Kidney glomerular epithelial cell (primary cell): ENCODE measurements at regions not wholly inside any gene's neighbourhood (a gene's known extent, or its start where the extent isn't known, plus 50 kb on each side); places are given as distances from the start of the nearest gene placed in this dataset.

Experiments
- DNase-seq: peaks from one replicate; lab custom pipeline; 2025; lab: John Stamatoyannopoulos, UW

GRCh38 chrX:118167361-118167760, 50.8 kb upstream of the KLHL13 start:
- DNase-seq: no peak

- no peak for DNase-seq
Measured at GRCh38 chrX:118171356-118171755, 54.7 kb upstream of the KLHL13 start.

GRCh38 chrX:118174516-118175098, 58.0 kb upstream of the KLHL13 start:
- no peak for DNase-seq

GRCh38 chrX:118177708-118178107, 61.1 kb upstream of the KLHL13 start:
- peak; percentile 1 for DNase-seq

- DNase-seq: no peak
Measured at GRCh38 chrX:118178450-118178849, 61.8 kb upstream of the KLHL13 start.

- no peak for DNase-seq
Measured at GRCh38 chrX:118179161-118179560, 62.6 kb upstream of the KLHL13 start.

- no peak for DNase-seq
Measured at GRCh38 chrX:118179718-118180117, 63.1 kb upstream of the KLHL13 start.

- peak; percentile 33 for DNase-seq
Measured at GRCh38 chrX:118181030-118181429, 64.4 kb upstream of the KLHL13 start.

- peak; percentile 32 for DNase-seq
Measured at GRCh38 chrX:118182025-118182424, 65.4 kb upstream of the KLHL13 start.

GRCh38 chrX:118182681-118183080, 66.1 kb upstream of the KLHL13 start:
- DNase-seq: no peak

- no peak for DNase-seq
Measured at GRCh38 chrX:118183606-118184005, 67.0 kb upstream of the KLHL13 start.

- no peak for DNase-seq
Measured at GRCh38 chrX:118187100-118187499, 70.5 kb upstream of the KLHL13 start.

- no peak for DNase-seq
Measured at GRCh38 chrX:118189000-118189399, 72.4 kb upstream of the KLHL13 start.

- no peak for DNase-seq
Measured at GRCh38 chrX:118189628-118190027, 73.0 kb upstream of the KLHL13 start.

GRCh38 chrX:118197730-118198129, 81.1 kb upstream of the KLHL13 start:
- no peak for DNase-seq

- no peak for DNase-seq
Measured at GRCh38 chrX:118198577-118198976, 82.0 kb upstream of the KLHL13 start.

GRCh38 chrX:118199997-118200396, 83.4 kb upstream of the KLHL13 start:
- no peak for DNase-seq

GRCh38 chrX:118205421-118206395, 89.1 kb upstream of the KLHL13 start:
- DNase-seq: no peak

GRCh38 chrX:118207831-118208453, 91.3 kb upstream of the KLHL13 start:
- no peak for DNase-seq

GRCh38 chrX:118208481-118208880, 91.9 kb upstream of the KLHL13 start:
- no peak for DNase-seq

GRCh38 chrX:118211891-118212816, 95.5 kb upstream of the KLHL13 start:
- DNase-seq: no peak

GRCh38 chrX:118212817-118213183, 96.2 kb upstream of the KLHL13 start:
- no peak for DNase-seq
